Loucy (cell line): ENCODE measurements at regions not wholly inside any gene's neighbourhood (a gene's known extent, or its start where the extent isn't known, plus 50 kb on each side); places are given as distances from the start of the nearest gene placed in this dataset.

Experiments
- H2AFZ ChIP-seq: fragments of 200-600 bp; sonication (generic); 2 replicates; pipeline ENCODE4 v1.6.0; 2016; ENCODE audit warnings: antibody characterized with exemption, mild to moderate bottlenecking, low read length, moderate library complexity
- H3F3A ChIP-seq: fragments of 200-600 bp; 2 replicates; pipeline ENCODE4 v1.6.0; 2016; ENCODE audit warnings: antibody characterized with exemption, low read depth, mild to moderate bottlenecking
- H3K27me3 ChIP-seq: fragments of 200-600 bp; sonication (generic); 2 replicates; pipeline ENCODE4 v1.6.1; 2014; ENCODE audit warnings: low read length, mild to moderate bottlenecking; ENCODE audit not compliant: insufficient read depth, poor library complexity, severe bottlenecking
- H3K36me3 ChIP-seq: fragments of 200-600 bp; sonication (generic); 2 replicates; pipeline ENCODE4 v1.6.1; 2016; ENCODE audit warnings: low read length; ENCODE audit not compliant: insufficient read depth
- H3K4me1 ChIP-seq: fragments of 200-600 bp; sonication (generic); 2 replicates; pipeline ENCODE4 v1.5.1; 2014; ENCODE audit warnings: low read length, mild to moderate bottlenecking; ENCODE audit not compliant: insufficient read depth, poor library complexity, severe bottlenecking
- H3K4me2 ChIP-seq: fragments of 200-600 bp; sonication (generic); 2 replicates; pipeline ENCODE4 v1.6.0; 2014; ENCODE audit warnings: antibody characterized with exemption, low read length, low read depth, mild to moderate bottlenecking; ENCODE audit not compliant: poor library complexity, severe bottlenecking
- H3K4me3 ChIP-seq: fragments of 200-600 bp; sonication (generic); 2 replicates; pipeline ENCODE4 v1.5.1; 2014; ENCODE audit warnings: low read length, mild to moderate bottlenecking, mixed read lengths; ENCODE audit not compliant: poor library complexity, severe bottlenecking
- H3K79me2 ChIP-seq: fragments of 200-600 bp; sonication (generic); 2 replicates; pipeline ENCODE4 v1.6.1; 2014; ENCODE audit warnings: low read length; ENCODE audit not compliant: insufficient read depth
- H3K9ac ChIP-seq: fragments of 200-600 bp; sonication (generic); 2 replicates; pipeline ENCODE4 v1.6.0; 2014; ENCODE audit warnings: mild to moderate bottlenecking, low read depth, low read length, moderate library complexity; ENCODE audit not compliant: poor library complexity, severe bottlenecking
- H3K9me2 ChIP-seq: fragments of 200-600 bp; sonication (generic); replicated peaks from 2 replicates; pipeline ENCODE4 v1.6.1; 2016; ENCODE audit warnings: low read depth, low read length, mixed read lengths
- H3K9me3 ChIP-seq: fragments of 200-600 bp; sonication (generic); 2 replicates; pipeline ENCODE4 v1.6.1; 2014; ENCODE audit warnings: mild to moderate bottlenecking, antibody characterized with exemption, low read length, low read depth; ENCODE audit not compliant: insufficient read depth
- H4K20me1 ChIP-seq: fragments of 200-600 bp; sonication (generic); 2 replicates; pipeline ENCODE4 v1.6.0; 2014; ENCODE audit warnings: antibody characterized with exemption, low read length, mild to moderate bottlenecking; ENCODE audit not compliant: insufficient read depth, poor library complexity, severe bottlenecking
- CTCF ChIP-seq: fragments of 200-600 bp; sonication (generic); conservative IDR thresholded peaks from 2 replicates; pipeline ENCODE4 v1.5.1; 2014; ENCODE audit warnings: mild to moderate bottlenecking, antibody characterized with exemption, low read length
- EZH2phosphoT487 ChIP-seq: fragments of 200-600 bp; IDR thresholded peaks from 2 replicates; pipeline ENCODE4 v1.6.1; 2018; ENCODE audit warnings: antibody characterized with exemption, mild to moderate bottlenecking, moderate library complexity, borderline replicate concordance

GRCh38 chr3:127373441-127374085 lies 85.7 kb upstream of the PRR20G start:
- Histone ChIP-seq H3K9me3 (no peaks in the 10 kb centered on the region), H3K9ac (no peak overlapping the region), H3K4me2 (no peak overlapping the region), H3K36me3 (no peaks in the 10 kb centered on the region), H3K4me1 (peaks cover 4% of the 10 kb centered on the region), H3K27me3 (no peaks in the 10 kb centered on the region), H3F3A (no peaks in the 10 kb centered on the region), H2AFZ (no peak overlapping the region), H3K9me2 (no peaks in the 10 kb centered on the region), H3K4me3 (no peak overlapping the region), H3K79me2 (no peaks in the 10 kb centered on the region), H4K20me1 (no peaks in the 10 kb centered on the region)
- TF ChIP-seq EZH2phosphoT487 (no peak), CTCF (no peak)

GRCh38 chr3:127371846-127372245 lies 84.0 kb upstream of the PRR20G start:
- H3K36me3 ChIP-seq = no peaks in the 10 kb centered on the region
- peaks cover 4% of the 10 kb centered on the region for H3K4me1 ChIP-seq
- no peaks in the 10 kb centered on the region for H4K20me1 ChIP-seq
- no peaks in the 10 kb centered on the region for H3K27me3 ChIP-seq
- H2AFZ ChIP-seq = no peak overlapping the region
- no peaks in the 10 kb centered on the region for H3K9me3 ChIP-seq
- no peak for TF ChIP-seq CTCF
- no peak for TF ChIP-seq EZH2phosphoT487
- H3K9ac ChIP-seq = no peak overlapping the region
- H3K79me2 ChIP-seq = no peaks in the 10 kb centered on the region
- H3F3A ChIP-seq = no peaks in the 10 kb centered on the region
- H3K4me2 ChIP-seq = no peak overlapping the region
- no peak overlapping the region for H3K4me3 ChIP-seq
- H3K9me2 ChIP-seq = no peaks in the 10 kb centered on the region

- no peaks in the 10 kb centered on the region for H3K36me3 ChIP-seq
- TF ChIP-seq CTCF (no peak), EZH2phosphoT487 (no peak)
- H3K4me2 ChIP-seq = peak overlapping the region; percentile 6
- H3F3A ChIP-seq = no peaks in the 10 kb centered on the region
- no peaks in the 10 kb centered on the region for H3K9me3 ChIP-seq
- no peak overlapping the region for H3K9ac ChIP-seq
- no peaks in the 10 kb centered on the region for H3K79me2 ChIP-seq
- no peak overlapping the region for H3K4me3 ChIP-seq
- H3K4me1 ChIP-seq = peaks cover 4% of the 10 kb centered on the region
- no peaks in the 10 kb centered on the region for H4K20me1 ChIP-seq
- no peaks in the 10 kb centered on the region for H3K9me2 ChIP-seq
- H3K27me3 ChIP-seq = no peaks in the 10 kb centered on the region
- H2AFZ ChIP-seq = no peak overlapping the region
Observed at GRCh38 chr3:127371334-127371733, 83.5 kb upstream of the PRR20G start.
